Bronchial epithelial cell (primary cell): ENCODE measurements at regions not wholly inside any gene's neighbourhood (a gene's known extent, or its start where the extent isn't known, plus 50 kb on each side); places are given as distances from the start of the nearest gene placed in this dataset.
A peak's percentile ranks its signal among the peaks of the same experiment; 100 is the strongest.

Experiments
- DNase-seq: peaks from one replicate; pipeline ENCODE4 v3.0.0-alpha.2; 2010; ENCODE audit warnings: low read depth
- FAIRE-seq: peaks from 2 replicates; lab custom pipeline; 2011; peaks lifted over from hg19 to GRCh38; lab: Jason Lieb, UNC
- H3K27me3 ChIP-seq: 2 replicates; pipeline ENCODE4 v1.5.1; 2011; ENCODE audit warnings: low read length; ENCODE audit not compliant: control insufficient read depth, insufficient read depth
- H3K36me3 ChIP-seq: 2 replicates; pipeline ENCODE4 v1.5.1; 2011; ENCODE audit warnings: low read length; ENCODE audit not compliant: control insufficient read depth, insufficient read depth
- H3K4me3 ChIP-seq: 2 replicates; pipeline ENCODE4 v1.5.1; 2011; ENCODE audit warnings: mild to moderate bottlenecking, low read depth, low read length, control low read depth
- TF ChIP-seq, protein P1 (sequence below): IDR thresholded peaks from 2 replicates; pipeline ENCODE4 v1.5.1; 2011; ENCODE audit warnings: mild to moderate bottlenecking, moderate library complexity, low read length, control low read depth, inconsistent platforms; ENCODE audit not compliant: insufficient read depth, severe bottlenecking

DNA sequence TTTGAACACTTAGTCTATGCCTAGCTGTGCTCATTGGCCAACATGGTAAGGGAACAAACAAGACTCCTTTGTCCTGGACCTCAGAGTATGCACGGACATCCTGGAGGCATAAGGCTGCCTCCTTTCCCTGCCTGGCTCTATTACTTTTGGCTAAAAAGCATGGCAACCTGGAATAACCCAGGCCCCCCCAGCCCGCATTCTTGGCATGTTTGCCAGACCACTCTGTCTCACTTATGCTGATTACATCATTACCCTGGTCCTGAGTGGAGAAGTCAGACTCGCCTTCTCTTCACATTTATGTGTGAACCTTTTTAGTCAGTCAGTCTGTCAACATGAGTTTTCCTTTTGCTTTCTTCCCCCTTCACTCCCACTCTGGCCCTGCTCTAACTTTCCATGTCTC lies 58.0 kb upstream of the ELK3 start:
- no peak overlapping the region for H3K4me3 ChIP-seq
- TF ChIP-seq, protein P1, sequence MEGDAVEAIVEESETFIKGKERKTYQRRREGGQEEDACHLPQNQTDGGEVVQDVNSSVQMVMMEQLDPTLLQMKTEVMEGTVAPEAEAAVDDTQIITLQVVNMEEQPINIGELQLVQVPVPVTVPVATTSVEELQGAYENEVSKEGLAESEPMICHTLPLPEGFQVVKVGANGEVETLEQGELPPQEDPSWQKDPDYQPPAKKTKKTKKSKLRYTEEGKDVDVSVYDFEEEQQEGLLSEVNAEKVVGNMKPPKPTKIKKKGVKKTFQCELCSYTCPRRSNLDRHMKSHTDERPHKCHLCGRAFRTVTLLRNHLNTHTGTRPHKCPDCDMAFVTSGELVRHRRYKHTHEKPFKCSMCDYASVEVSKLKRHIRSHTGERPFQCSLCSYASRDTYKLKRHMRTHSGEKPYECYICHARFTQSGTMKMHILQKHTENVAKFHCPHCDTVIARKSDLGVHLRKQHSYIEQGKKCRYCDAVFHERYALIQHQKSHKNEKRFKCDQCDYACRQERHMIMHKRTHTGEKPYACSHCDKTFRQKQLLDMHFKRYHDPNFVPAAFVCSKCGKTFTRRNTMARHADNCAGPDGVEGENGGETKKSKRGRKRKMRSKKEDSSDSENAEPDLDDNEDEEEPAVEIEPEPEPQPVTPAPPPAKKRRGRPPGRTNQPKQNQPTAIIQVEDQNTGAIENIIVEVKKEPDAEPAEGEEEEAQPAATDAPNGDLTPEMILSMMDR, result no peak
- DNase-seq, result no peak
- H3K36me3 ChIP-seq, result no peaks in the 10 kb centered on the region
- no peak for FAIRE-seq
- H3K27me3 ChIP-seq, result no peaks in the 10 kb centered on the region

DNA sequence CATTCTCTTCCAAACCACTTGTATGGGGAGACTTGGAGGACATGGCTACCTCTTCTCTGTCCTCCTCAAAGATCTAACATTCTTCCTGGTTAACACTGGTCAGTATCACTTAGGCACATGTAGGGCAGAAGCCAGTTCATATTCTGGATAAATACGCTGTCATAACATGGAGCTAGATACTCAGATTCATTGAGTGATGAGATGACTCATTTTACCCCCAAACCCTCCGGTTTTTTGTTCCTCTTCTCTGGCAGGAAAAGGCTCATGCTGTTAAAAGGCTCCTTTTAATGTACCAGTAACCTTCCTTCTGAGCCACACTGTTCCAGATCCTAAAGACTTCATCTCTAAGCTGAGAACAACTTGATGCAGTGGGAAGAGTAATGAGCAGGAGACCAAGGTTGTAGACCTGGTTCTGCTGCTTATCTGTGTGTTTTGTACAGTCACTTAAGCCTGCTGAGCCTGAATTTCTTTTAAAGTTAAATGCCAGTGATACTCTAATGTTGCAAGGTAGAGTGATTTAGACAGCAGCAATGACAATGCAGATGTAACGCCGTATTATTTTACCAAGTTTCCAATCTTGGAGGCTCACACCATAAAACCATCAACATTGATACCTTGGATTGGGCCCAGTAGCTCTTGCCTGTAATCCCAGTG lies 57.3 kb upstream of the ELK3 start:
- TF ChIP-seq, protein P1, result no peak
- no peak for DNase-seq
- no peak for FAIRE-seq
- Histone ChIP-seq H3K27me3 (no peaks in the 10 kb centered on the region), H3K4me3 (no peak overlapping the region), H3K36me3 (no peaks in the 10 kb centered on the region)

DNA sequence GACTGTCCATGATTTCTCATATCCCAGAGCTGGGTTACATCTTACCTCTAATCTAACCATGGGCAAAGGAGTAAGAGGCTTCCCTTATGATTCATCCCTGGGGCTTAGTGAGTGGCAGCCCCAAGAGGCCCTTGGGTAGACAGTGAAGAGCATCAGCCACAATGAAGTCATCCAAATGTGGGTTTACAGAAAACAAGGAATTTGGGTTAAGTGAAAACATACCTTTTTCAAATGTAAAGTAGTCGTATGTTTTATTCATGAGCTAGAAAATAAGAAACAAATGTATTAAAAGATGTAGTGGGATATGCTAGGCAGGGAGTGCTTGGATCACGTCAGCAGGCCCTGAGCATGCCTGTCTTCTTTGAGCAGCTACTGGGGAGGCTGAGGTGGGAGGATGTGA lies 54.0 kb upstream of the ELK3 start:
- TF ChIP-seq, protein P1, result no peak
- H3K4me3 ChIP-seq, result no peak overlapping the region
- DNase-seq, result peak; percentile 50
- FAIRE-seq, result no peak
- H3K27me3 ChIP-seq, result no peaks in the 10 kb centered on the region
- no peaks in the 10 kb centered on the region for H3K36me3 ChIP-seq

DNA sequence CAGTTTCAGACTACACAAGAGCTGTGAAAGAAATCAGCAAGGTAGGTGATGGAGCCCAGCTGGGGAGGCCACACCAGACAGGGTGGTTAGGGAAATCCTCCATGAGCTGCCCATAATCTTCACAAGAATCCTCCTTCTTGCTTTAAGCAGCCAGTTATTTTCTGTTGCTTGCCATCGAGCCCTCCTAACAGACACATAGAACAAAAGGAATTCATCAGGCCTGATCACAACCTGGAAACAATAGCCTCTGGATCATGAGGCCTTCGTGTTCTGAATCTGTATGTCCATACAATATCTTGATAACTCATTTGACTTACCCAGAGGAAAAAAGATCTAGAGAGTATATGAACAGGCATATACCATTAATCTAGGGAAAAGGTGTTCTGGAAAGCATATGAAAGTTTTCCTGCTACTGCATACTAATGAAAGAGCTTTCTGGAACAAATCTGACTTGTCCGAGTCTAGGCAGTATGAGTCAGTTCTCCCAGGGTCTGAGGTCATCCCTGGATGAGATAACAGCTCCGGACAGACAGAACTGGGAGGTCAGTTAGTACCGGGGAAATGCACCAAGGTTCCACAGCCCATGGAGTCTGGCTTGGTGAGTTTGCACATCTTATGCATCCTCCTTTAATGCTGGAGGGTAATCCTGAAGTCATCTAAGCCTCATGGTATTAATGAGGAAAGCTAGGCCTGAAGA lies 52.8 kb upstream of the ELK3 start:
- TF ChIP-seq, protein P1, result no peak
- no peak for DNase-seq
- Histone ChIP-seq H3K4me3 (no peak overlapping the region), H3K36me3 (no peaks in the 10 kb centered on the region), H3K27me3 (no peaks in the 10 kb centered on the region)
- FAIRE-seq, result no peak

DNA sequence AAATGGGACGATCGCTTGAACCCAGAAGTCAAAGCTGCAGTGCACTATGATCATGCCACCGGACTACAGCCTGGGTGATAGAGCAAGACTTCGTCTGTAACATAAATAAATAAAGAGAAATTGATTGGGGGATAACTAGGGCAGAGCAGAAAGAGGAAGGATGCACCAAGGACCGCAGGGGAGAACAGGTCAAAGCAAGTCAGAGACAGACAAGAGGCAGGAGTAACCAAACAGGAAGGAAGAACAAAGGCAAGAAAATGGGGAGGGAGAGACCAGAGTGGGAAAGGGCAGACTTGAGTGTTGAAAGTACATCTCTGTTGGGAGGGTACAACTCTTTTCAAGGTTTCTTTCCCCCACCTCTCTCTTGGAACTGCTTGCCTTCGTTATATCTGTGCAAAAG lies 50.8 kb upstream of the ELK3 start:
- no peak for FAIRE-seq
- no peaks in the 10 kb centered on the region for H3K27me3 ChIP-seq
- TF ChIP-seq, protein P1, result no peak
- H3K36me3 ChIP-seq, result no peaks in the 10 kb centered on the region
- H3K4me3 ChIP-seq, result no peak overlapping the region
- DNase-seq, result no peak
